PC-9 (cell line): ENCODE measurements at regions not wholly inside any gene's neighbourhood (a gene's known extent, or its start where the extent isn't known, plus 50 kb on each side); places are given as distances from the start of the nearest gene placed in this dataset.

ENCODE experiments used
- BruUV-seq: library from RNA; stranded (reverse); fragments of 400-500 nt; replicated peaks from 2 replicates; lab custom pipeline; 2021; lab: Mats Ljungman, UMichigan
- CTCF ChIA-PET: fragments of 300-600 bp; sonication (Branson Sonifier 250); formaldehyde crosslinking; loops from one replicate; lab custom pipeline; 2022; ENCODE audit warnings: antibody characterized with exemption; lab: Charles Lee
- POLR2A ChIA-PET: fragments of 300-600 bp; sonication (Branson Sonifier 250); formaldehyde crosslinking; loops from one replicate; lab custom pipeline; 2022; ENCODE audit warnings: antibody characterized with exemption; ENCODE audit not compliant: unreplicated experiment; lab: Charles Lee
- DNase-seq, 2 experiments: peaks; one replicate each; pipeline versions ENCODE4 v3.0.0 to v3.0.0-alpha.2; 2015 to 2022; ENCODE audit warnings: mixed read lengths in 1 of 2
- H2AFZ ChIP-seq: fragments of 200-600 bp; sonication (generic); 2 replicates; pipeline ENCODE4 v1.8.1; 2017; ENCODE audit warnings: antibody characterized with exemption
- H3F3A ChIP-seq: fragments of 200-600 bp; sonication (generic); 2 replicates; pipeline ENCODE4 v1.8.1; 2017; ENCODE audit warnings: antibody characterized with exemption, mild to moderate bottlenecking, low read depth; ENCODE audit not compliant: insufficient read depth
- H3K27ac ChIP-seq: fragments of 200-600 bp; sonication (generic); 2 replicates; pipeline ENCODE4 v1.6.1; 2016; ENCODE audit warnings: mixed run types
- H3K27me3 ChIP-seq: fragments of 200-600 bp; sonication (generic); 2 replicates; pipeline ENCODE4 v1.6.1; 2016; ENCODE audit warnings: low read depth, mixed run types; ENCODE audit not compliant: insufficient read depth
- H3K36me3 ChIP-seq: fragments of 200-600 bp; sonication (generic); 2 replicates; pipeline ENCODE4 v1.6.1; 2016; ENCODE audit warnings: low read depth, mixed run types
- H3K4me1 ChIP-seq: fragments of 200-600 bp; sonication (generic); replicated peaks from 2 replicates; pipeline ENCODE4 v1.6.1; 2016; ENCODE audit warnings: mixed run types; ENCODE audit not compliant: insufficient read depth
- H3K4me2 ChIP-seq: fragments of 200-600 bp; sonication (generic); 2 replicates; pipeline ENCODE4 v1.6.1; 2017; ENCODE audit warnings: mixed run types
- H3K4me3 ChIP-seq: fragments of 200-600 bp; sonication (generic); 2 replicates; pipeline ENCODE4 v1.6.1; 2016; ENCODE audit warnings: mixed run types
- H3K79me2 ChIP-seq: fragments of 200-600 bp; sonication (generic); 2 replicates; pipeline ENCODE4 v1.6.1; 2017; ENCODE audit warnings: low read depth, mixed run types
- H3K9me2 ChIP-seq: fragments of 200-600 bp; sonication (generic); 2 replicates; pipeline ENCODE4 v1.8.1; 2017; ENCODE audit warnings: mild to moderate bottlenecking; ENCODE audit not compliant: insufficient read depth
- H3K9me3 ChIP-seq: fragments of 200-600 bp; sonication (generic); 2 replicates; pipeline ENCODE4 v1.8.1; 2016; ENCODE audit warnings: low read depth; ENCODE audit not compliant: insufficient read depth
- H4K20me1 ChIP-seq: fragments of 200-600 bp; sonication (generic); 2 replicates; pipeline ENCODE4 v1.8.1; 2017; ENCODE audit not compliant: insufficient read depth
- CTCF ChIP-seq: fragments of 200-600 bp; sonication (generic); conservative IDR thresholded peaks from 2 replicates; pipeline ENCODE4 v1.6.1; 2017; ENCODE audit warnings: mixed run types, antibody characterized with exemption, mild to moderate bottlenecking, moderate library complexity
- EZH2 ChIP-seq: fragments of 200-600 bp; sonication (generic); IDR thresholded peaks from 2 replicates; pipeline ENCODE4 v1.8.0; 2017; ENCODE audit warnings: antibody characterized with exemption, low read depth
- intact Hi-C: fragments of 100-400 bp; cut with micrococcal nuclease; formaldehyde crosslinking; loops from one replicate; pipeline ENCODE4 v1.10.0; 2022; ENCODE audit not compliant: unreplicated experiment

- Histone ChIP-seq H3K36me3 (no peaks in the 10 kb centered on the region), H3K4me2 (no peak overlapping the region), H3K4me3 (no peak overlapping the region), H2AFZ (no peak overlapping the region), H3K9me3 (no peaks in the 10 kb centered on the region), H3K27me3 (no peaks in the 10 kb centered on the region), H3K4me1 (no peaks in the 10 kb centered on the region), H3K9me2 (no peaks in the 10 kb centered on the region), H3K79me2 (no peaks in the 10 kb centered on the region), H4K20me1 (no peaks in the 10 kb centered on the region), H3F3A (no peaks in the 10 kb centered on the region), H3K27ac (no peak overlapping the region)
- CTCF ChIA-PET = no interaction called here
- intact Hi-C loops = no loop called here
- DNase-seq = no peak
- BruUV-seq = no TSS peak
- POLR2A ChIA-PET = no interaction called here
- TF ChIP-seq EZH2 (no peak), CTCF (no peak)
Measured at GRCh38 chr14:44168566-44168965, 338.5 kb downstream of the FSCB start.

GRCh38 chr14:44166611-44167010 is 340.5 kb downstream of the FSCB start:
- Histone ChIP-seq H3K9me2 (no peaks in the 10 kb centered on the region), H3F3A (no peaks in the 10 kb centered on the region), H3K4me3 (no peak overlapping the region), H3K27me3 (no peaks in the 10 kb centered on the region), H3K4me1 (no peaks in the 10 kb centered on the region), H3K9me3 (no peaks in the 10 kb centered on the region), H3K4me2 (no peak overlapping the region), H2AFZ (no peak overlapping the region), H3K27ac (no peak overlapping the region), H3K36me3 (no peaks in the 10 kb centered on the region), H4K20me1 (no peaks in the 10 kb centered on the region), H3K79me2 (no peaks in the 10 kb centered on the region)
- intact Hi-C loops = no loop called here
- TF ChIP-seq EZH2 (no peak), CTCF (no peak)
- ChIA-PET POLR2A (no interaction called here), CTCF (no interaction called here)
- BruUV-seq = no TSS peak
- no peak for DNase-seq

GRCh38 chr14:44165936-44166335 is 341.1 kb downstream of the FSCB start:
- no peak overlapping the region for H3K4me3 ChIP-seq
- H3K36me3 ChIP-seq = no peaks in the 10 kb centered on the region
- H3K27me3 ChIP-seq = no peaks in the 10 kb centered on the region
- CTCF ChIA-PET = no interaction called here
- no peaks in the 10 kb centered on the region for H3K4me1 ChIP-seq
- no peak overlapping the region for H3K27ac ChIP-seq
- no peaks in the 10 kb centered on the region for H3K9me3 ChIP-seq
- H4K20me1 ChIP-seq = no peaks in the 10 kb centered on the region
- no peak overlapping the region for H3K4me2 ChIP-seq
- POLR2A ChIA-PET = no interaction called here
- no peak for DNase-seq
- intact Hi-C loops = no loop called here
- no peaks in the 10 kb centered on the region for H3K9me2 ChIP-seq
- no peaks in the 10 kb centered on the region for H3F3A ChIP-seq
- BruUV-seq = no TSS peak
- H3K79me2 ChIP-seq = no peaks in the 10 kb centered on the region
- TF ChIP-seq EZH2 = no peak
- no peak for TF ChIP-seq CTCF
- no peak overlapping the region for H2AFZ ChIP-seq
